HEK293 (cell line): ENCODE measurements at regions not wholly inside any gene's neighbourhood (a gene's known extent, or its start where the extent isn't known, plus 50 kb on each side); places are given as distances from the start of the nearest gene placed in this dataset.

Source experiments
- CTCF ChIP-seq: fragments of 450-650 bp; formaldehyde crosslinking; IDR thresholded peaks from 2 replicates; pipeline ENCODE4 v1.5.1; 2016; ENCODE audit warnings: missing biosample characterization, missing genetic modification characterization
- GFI1B ChIP-seq: fragments of 450-650 bp; formaldehyde crosslinking; IDR thresholded peaks from 2 replicates; pipeline ENCODE4 v1.5.1; 2016; ENCODE audit warnings: missing biosample characterization, missing genetic modification characterization
- HOXA7 ChIP-seq: sonication (generic); formaldehyde crosslinking; IDR thresholded peaks from 2 replicates; pipeline ENCODE4 v1.8.1; 2022; ENCODE audit warnings: missing genetic modification reagents, borderline replicate concordance
- ZBTB1 ChIP-seq: fragments of 450-650 bp; formaldehyde crosslinking; IDR thresholded peaks from 2 replicates; pipeline ENCODE4 v1.5.1; 2016; ENCODE audit warnings: missing biosample characterization, missing genetic modification characterization
- ZNF211 ChIP-seq: fragments of 450-650 bp; formaldehyde crosslinking; IDR thresholded peaks from 2 replicates; pipeline ENCODE4 v1.5.1; 2016; ENCODE audit warnings: low read depth, missing biosample characterization, missing genetic modification characterization
- ZNF24 ChIP-seq: fragments of 450-650 bp; formaldehyde crosslinking; IDR thresholded peaks from 2 replicates; pipeline ENCODE4 v1.5.1; 2016; ENCODE audit warnings: missing biosample characterization, missing genetic modification characterization
- ZNF549 ChIP-seq: fragments of 450-650 bp; IDR thresholded peaks from 2 replicates; pipeline ENCODE4 v1.5.1; 2018; ENCODE audit warnings: missing biosample characterization, missing genetic modification characterization, mild to moderate bottlenecking, inconsistent platforms, moderate library complexity
- ZNF600 ChIP-seq: fragments of 450-650 bp; formaldehyde crosslinking; IDR thresholded peaks from 2 replicates; pipeline ENCODE4 v1.5.1; 2016; ENCODE audit warnings: missing biosample characterization, missing genetic modification characterization
- ZNF707 ChIP-seq: fragments of 450-650 bp; formaldehyde crosslinking; IDR thresholded peaks from 2 replicates; pipeline ENCODE4 v1.5.1; 2016; ENCODE audit warnings: missing biosample characterization, missing genetic modification characterization
- ZNF830 ChIP-seq: fragments of 450-650 bp; IDR thresholded peaks from 2 replicates; pipeline ENCODE4 v1.5.0; 2018; ENCODE audit warnings: missing biosample characterization, missing genetic modification characterization, low read depth, mild to moderate bottlenecking, moderate library complexity
- ZNF837 ChIP-seq: fragments of 450-650 bp; formaldehyde crosslinking; IDR thresholded peaks from 2 replicates; pipeline ENCODE4 v1.5.1; 2016; ENCODE audit warnings: missing biosample characterization, missing genetic modification characterization
- TF ChIP-seq, protein P1 (sequence below): fragments of 450-650 bp; formaldehyde crosslinking; IDR thresholded peaks from 2 replicates; pipeline ENCODE4 v1.5.1; 2016; ENCODE audit warnings: missing biosample characterization, missing genetic modification characterization

GRCh38 chr17:70819183-70819582 lies 649.9 kb downstream of the KCNJ2 start:
- no peak for TF ChIP-seq ZNF24 (tag by site-specific recombination)
- no peak for TF ChIP-seq CTCF (tag by site-specific recombination)
- TF ChIP-seq ZNF600 (tag by site-specific recombination), result no peak
- TF ChIP-seq ZNF837 (tag by site-specific recombination), result no peak
- TF ChIP-seq HOXA7, result no peak
- TF ChIP-seq ZBTB1 (tag by site-specific recombination), result no peak
- no peak for TF ChIP-seq ZNF830 (tag by site-specific recombination)
- no peak for TF ChIP-seq GFI1B (tag by site-specific recombination)
- no peak for TF ChIP-seq ZNF549 (tag by site-specific recombination)
- no peak for TF ChIP-seq ZNF211 (tag by site-specific recombination)
- TF ChIP-seq ZNF707 (tag by site-specific recombination), result no peak
- TF ChIP-seq, protein P1, sequence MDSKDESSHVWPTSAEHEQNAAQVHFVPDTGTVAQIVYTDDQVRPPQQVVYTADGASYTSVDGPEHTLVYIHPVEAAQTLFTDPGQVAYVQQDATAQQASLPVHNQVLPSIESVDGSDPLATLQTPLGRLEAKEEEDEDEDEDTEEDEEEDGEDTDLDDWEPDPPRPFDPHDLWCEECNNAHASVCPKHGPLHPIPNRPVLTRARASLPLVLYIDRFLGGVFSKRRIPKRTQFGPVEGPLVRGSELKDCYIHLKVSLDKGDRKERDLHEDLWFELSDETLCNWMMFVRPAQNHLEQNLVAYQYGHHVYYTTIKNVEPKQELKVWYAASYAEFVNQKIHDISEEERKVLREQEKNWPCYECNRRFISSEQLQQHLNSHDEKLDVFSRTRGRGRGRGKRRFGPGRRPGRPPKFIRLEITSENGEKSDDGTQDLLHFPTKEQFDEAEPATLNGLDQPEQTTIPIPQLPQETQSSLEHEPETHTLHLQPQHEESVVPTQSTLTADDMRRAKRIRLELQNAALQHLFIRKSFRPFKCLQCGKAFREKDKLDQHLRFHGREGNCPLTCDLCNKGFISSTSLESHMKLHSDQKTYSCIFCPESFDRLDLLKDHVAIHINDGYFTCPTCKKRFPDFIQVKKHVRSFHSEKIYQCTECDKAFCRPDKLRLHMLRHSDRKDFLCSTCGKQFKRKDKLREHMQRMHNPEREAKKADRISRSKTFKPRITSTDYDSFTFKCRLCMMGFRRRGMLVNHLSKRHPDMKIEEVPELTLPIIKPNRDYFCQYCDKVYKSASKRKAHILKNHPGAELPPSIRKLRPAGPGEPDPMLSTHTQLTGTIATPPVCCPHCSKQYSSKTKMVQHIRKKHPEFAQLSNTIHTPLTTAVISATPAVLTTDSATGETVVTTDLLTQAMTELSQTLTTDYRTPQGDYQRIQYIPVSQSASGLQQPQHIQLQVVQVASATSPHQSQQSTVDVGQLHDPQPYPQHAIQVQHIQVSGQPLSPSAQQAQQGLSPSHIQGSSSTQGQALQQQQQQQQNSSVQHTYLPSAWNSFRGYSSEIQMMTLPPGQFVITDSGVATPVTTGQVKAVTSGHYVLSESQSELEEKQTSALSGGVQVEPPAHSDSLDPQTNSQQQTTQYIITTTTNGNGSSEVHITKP (tag by site-specific recombination), result no peak
